LoVo (cell line): ENCODE measurements at regions not wholly inside any gene's neighbourhood (a gene's known extent, or its start where the extent isn't known, plus 50 kb on each side); places are given as distances from the start of the nearest gene placed in this dataset.
A peak's percentile ranks its signal among the peaks of the same experiment; 100 is the strongest.
"Not testable (repeated sequence)": the region's sequence is repeated elsewhere in the genome, so short reads cannot be mapped to it uniquely, and the experiment has no call there.

Experiments
- DNase-seq: peaks from one replicate; pipeline ENCODE4 v3.0.0-alpha.2; 2016; ENCODE audit warnings: low spot score

DNA sequence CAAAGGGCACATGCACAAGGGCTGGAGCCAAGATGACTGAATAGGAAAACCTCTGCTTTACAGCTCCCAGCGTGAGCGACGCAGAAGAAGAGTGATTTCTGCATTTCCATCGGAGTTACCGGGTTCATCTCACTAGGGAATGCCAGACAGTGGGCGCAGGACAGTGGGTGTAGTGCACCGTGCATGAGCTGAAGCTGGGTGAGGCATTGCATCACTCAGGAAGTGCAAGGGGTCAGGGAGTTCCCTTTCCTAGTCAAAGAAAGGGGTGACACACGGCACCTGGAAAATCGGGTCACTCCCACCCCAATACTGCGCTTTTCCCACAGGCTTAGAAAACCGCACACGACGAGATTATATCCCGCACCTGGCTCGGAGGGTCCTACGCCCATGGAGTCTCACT is 64.5 kb upstream of the HTR1E start:
- not testable (repeated sequence) for DNase-seq

DNA sequence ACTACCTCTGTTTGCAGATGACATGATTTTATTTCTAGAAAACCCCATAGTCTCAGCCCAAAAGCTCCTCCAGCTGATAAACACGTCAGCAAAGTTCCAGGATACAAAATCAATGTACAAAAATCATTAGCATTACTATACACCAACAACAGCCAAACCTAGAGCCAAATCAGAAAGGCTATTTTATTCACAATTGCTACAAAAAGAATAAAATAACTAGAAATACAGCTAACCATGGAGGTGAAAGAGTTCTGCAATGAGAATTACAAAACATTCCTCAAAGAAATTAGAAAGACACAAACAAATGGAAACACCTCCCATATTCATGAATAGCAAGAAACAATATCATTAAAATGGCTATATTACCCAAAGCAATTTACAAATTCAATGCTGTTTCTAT is 65.6 kb upstream of the HTR1E start:
- no peak for DNase-seq

DNA sequence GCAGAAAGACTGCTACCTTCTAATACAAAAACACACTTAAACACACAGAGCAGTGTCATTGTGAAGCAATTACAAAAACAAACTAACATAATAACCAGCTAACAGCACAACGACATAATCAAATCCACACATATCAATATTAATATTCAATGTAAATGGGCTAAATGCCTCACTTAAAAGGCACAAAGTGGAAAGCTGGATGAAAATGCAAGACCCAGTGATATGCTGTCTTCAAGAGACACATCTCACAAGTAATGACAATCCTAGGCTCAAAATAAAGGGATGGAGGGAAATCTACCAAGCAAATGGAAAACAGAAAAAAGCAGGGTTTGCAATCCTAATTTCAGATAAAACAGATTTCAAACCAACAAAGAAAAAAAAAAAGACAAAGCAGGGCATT is 67.8 kb upstream of the HTR1E start:
- no peak for DNase-seq

DNA sequence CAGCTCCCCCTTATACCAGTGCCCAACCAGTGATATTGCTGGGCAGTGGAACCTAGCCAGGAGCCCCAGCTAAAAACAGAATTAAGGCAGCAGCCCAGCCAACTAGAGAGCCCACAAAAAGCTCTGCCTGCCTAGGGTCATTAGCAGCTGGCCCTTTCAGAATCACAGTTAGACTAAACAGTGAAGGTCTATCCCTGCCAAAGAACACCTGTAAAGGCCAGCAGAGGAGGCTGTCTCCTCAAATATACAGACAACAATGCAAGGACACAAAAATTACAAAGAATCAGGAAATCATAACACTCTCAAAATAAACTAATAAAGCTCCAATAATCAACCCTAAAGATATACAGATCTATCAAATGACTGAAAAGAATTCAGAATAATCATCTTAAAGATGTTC is 77.8 kb upstream of the HTR1E start:
- DNase-seq: no peak

DNA sequence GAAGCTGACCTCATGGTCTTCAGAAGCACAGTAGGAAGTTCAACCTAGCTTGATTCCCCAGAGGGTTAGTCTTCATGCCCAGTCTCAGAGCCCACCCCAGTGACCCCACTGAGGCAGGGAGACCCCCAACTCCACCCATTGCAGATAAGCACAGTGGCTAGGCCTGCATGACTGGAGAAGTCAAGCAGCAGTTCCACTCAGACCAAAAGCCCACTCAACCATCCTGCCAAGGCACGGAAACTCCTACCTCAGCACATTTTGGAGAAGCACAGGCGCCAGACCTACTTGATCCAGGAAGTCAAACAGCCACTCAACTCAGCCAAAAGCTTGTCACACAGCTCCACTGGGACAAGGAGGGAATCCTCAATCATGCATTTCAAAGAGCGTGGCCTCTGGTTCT is 78.4 kb upstream of the HTR1E start:
- no peak for DNase-seq

DNA sequence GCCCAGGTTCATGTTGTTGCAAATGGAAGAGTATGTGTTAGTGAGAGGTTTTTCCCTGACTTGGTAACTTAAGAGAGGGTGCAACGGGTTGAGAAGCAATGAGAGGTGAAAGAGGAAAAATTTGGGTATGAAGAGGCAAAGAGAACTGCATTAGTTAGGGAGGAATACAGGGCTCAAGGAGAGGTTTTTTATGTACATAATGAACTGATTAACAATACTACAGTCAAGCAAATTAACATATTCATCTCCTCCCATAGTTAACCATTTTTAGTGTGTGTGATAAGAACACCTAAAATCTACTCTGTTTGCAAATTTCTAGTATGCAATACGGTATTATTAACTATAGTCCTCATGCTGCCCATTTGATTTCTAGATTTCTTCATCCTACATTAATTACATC is 79.5 kb upstream of the HTR1E start:
- DNase-seq: no peak

DNA sequence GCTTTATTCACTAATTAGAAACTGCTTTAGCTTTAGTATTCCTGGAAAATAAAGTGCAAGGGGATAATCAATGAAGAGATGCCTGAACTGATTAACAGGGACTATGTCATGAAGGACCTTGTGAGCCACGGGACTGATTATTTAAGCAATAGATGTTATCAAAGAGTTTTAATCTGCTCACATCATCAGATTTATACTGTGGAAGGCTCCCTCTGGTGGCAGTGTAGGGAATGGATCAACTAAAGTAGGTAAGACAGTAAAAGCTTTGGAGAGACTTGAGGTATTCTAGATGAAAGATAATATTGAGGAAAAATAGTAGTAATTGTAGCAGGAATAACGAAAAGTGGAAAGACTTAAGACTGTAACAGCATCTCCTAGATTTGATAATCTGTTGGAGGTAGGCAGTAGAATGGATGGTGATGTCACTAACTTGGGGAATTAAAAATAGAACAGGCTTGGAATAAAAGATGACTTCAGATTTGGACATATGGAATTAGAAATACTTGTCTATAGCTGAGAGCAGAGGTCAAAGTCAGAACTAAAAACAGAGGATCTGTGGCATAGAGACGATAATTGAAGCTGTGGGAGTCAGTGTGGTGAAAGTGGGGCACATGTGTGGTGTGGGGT is 80.3 kb upstream of the HTR1E start:
- peak; percentile 31 for DNase-seq

DNA sequence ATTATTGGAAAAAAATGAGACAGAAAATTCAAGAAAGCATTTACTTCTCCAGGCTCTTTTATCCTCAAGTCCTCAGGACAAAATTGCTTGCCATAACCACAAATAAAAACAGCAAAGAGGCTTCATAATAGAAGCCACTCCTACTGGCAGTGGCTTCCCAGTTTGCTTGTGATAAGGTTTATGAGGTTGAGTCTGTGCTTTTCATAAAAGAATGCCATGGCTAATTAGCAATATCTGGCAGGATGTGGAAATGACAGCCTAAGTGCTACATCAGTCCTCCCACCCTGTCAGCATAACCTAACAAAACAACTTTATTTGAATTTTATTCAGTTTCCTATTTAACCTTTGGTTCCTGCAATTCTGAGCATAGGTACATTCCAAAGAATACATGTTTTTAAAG is 80.9 kb upstream of the HTR1E start:
- no peak for DNase-seq

DNA sequence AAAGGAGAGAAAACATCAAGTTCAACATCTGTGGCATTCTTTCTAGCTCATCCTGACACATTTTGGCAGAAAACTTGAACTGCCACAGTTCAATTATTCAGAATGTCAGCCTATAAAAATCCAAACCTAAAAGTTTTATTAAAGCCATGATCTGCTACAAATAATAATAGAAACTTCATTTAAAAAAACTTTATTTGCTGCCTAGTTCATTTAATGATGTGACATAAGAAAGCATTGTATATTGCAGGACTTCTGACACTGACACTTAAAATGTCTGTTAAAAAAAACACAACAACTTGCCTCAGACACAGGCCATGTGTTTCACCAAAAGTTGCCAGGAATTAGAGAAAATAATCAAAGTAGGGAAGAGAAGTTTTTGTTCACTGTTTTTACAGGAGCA is 88.3 kb upstream of the HTR1E start:
- no peak for DNase-seq

DNA sequence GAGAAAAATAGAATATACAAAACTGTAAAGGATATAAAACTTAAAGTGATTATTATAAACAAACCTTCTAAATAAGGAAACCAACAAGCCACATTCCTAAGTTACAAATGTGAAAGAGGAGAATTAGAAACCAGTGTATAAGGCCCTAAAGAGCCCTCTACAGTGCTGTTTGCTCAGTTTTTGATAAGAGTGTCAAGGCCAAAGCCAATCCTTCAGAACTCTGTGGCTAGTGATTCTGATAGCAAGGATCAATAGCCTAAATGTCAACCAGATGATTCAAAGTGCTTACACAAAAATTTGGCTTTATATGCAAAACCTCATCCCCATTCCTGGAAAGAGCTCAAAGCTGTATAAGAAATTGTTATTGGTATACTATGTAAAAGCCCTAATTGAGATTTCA is 104.6 kb upstream of the HTR1E start:
- no peak for DNase-seq

DNA sequence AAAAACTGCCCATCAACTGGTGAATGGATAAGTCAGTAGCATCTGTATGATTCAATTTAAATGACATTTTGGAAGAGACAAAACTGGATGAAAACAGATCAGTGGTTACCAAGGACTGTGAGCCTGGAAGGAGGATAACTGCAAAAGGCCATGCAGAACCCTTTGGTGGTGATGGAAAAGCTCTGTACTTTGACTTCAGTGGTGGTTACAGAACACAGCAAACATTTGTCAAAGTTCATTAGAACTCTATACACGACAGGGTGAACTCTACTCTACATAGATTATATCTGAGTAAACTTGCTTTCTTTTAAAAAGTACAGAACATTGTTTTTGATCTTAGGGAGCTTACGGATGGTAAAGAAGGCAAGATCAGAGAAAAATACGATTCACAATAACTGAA is 111.9 kb upstream of the HTR1E start:
- no peak for DNase-seq

DNA sequence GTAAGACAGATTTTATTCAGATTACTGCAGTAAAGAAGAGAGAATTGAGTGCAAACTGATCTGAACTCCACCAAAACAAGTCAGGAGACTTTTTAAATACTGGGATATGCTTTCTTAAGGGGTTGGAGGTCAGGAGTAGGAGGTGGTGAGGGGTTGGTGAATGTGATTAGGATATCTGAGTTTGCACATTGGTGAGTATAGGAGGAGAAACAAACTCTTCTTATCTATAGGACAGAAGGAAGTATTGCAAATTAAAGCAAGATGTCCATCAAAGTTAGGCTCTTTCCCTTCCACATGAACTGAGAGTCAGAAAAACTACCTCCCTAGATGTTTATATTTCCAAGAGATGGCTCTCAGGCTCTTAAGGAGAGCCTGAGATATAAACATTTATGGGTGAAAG is 114.6 kb upstream of the HTR1E start:
- DNase-seq: no peak

DNA sequence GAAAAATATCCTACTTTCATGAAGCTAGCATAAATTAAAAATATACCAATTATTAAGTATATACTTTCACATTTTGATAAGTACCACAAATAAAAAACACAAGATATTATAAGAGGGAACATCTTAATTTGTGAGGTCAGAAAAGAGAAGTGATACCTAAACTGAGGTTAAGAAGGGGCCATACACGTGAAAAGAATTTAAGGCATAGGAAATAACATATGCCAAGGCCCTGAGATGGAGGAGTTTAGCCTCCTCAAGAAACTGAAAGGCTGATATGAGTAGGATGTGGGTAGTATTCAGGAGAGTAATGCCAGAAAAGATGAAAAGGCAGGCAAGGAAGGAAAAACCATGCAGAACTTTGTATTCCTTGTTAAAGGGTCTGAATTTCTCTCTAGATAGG is 116.6 kb upstream of the HTR1E start:
- DNase-seq: no peak

DNA sequence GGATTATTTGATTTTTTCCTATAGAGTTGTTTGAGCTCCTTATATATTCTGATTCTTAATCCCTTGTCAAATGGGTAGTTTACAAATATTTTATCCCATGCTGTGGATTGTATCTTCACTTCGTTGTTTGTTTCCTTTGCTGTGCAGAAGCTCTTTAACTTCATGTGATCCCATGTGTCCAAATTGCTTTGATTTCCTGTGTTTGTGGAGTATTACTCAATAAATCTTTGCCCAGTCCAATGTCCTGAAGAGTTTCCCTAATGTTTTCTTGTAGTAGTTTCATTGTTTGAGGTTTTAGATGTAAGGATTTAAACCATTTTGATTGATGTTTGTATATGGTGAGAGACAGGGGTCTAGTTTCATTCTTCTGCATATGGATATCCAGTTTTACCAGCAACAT is 143.7 kb upstream of the HTR1E start:
- DNase-seq: no peak

DNA sequence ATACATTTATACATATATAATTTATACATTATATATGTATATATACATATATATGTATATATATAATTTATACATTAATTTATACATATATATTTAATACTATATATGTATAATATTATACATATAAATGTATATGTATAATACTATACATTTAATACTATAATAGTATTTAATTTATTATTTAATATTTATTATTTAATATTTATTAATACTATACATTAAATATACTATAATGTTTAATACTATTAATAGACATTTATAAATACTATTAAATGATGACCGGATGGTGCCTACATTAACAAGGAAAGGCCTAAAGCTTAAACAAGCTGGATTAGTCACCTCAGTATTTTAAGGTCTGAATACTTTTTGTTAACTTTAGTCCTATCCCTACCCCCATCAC is 145.9 kb upstream of the HTR1E start:
- DNase-seq: no peak

DNA sequence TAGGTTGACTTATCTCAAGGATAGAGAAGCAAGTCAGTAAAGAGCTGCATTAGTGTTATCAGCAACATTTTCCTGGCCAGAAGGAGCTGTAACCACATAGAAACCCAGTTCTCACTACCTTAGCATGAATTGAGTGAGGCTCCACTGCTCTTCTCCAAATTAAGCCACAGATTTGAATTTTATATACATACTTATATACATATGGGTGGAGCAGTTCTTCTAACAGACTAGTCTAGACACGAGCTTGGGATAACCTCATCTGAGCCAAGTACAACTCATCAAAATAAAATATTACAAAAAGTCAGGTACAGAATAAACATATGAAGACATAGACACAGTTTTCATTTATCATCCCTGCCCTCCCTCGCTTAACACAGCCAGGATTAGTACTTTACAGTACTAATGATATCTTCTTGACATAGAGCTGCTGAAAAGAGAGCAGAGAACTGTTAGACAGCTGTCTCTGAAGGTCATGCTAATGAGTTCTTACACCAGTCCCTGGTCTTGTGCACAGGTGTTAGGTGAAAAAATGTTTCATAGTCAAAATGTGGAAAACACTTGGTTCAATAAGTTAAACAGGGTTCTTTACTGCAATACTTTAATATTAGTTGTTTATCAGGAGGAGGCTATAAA is 147.4 kb upstream of the HTR1E start:
- DNase-seq: no peak

DNA sequence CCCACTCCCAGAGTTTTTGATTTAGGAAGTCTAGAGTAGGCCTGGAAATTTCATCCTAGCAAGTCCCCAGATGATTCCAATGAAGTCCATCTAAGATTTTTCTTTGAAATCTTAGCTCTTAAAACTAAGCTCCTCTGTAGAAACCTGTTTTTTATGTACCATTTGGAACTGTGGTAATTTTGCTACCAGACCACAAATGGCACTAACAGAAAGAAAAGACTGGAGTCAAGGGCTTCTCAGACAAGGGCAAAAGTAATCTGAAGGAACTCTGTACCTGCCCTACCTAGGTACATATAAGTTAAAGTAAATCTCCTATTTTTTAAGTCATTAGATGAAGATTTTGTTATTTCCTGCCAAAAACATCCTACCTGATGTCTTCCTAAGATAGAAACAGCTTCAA is 155.0 kb upstream of the HTR1E start:
- no peak for DNase-seq

DNA sequence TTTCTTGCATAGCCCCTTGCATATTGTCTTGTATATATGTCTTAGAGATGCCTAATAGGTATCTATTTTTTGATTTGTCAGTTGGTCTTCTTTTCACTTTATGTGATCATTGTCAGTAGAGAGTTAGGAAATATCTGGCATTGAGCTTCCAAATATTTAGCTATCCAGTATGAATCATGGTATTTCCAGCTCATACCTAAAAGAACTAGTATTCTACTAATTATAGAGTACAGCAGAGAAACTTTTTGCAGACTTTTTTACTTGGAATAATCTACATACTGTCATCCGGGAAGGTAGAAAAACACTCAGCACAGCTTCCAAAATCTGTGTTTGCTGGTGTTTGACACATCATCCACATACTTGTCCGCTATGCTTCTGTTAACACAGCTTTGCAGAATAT is 156.4 kb upstream of the HTR1E start:
- DNase-seq: no peak

DNA sequence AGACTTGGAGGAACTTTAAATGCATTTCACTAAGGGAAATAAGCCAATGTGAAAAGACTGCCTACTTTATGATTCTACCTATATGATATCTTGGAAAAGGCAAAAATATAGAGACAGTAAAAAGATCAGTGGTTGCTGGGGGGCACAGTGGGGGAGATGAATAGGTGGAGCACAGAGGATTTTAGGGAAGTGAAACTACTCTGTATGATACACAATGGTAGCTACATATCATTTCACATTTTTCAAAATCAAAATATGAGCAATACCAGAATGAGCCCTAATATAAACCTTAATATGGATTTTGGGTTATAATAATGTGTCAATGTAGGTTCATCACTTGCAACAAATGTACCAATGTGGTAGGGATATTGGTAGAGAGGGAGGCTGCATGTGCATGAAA is 161.4 kb upstream of the HTR1E start:
- no peak for DNase-seq

DNA sequence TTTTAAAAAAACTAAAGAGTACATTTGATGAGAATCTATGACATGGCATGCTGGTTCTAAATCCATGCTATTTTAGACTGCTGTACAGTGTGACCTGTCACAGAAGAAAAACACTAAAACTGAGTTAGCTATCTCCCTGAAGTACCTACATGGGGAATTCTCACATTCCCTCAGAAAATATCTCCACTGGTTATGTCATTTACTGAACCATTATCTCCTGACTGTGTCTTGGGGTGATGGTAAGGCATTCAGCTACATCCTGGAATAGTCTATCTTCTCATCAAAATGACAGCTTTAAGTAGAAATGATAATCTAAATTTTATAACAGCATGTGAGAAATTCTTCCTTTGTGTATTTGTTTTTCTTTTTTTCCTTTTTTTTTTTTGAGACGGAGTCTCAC is 172.1 kb upstream of the HTR1E start:
- DNase-seq: no peak

DNA sequence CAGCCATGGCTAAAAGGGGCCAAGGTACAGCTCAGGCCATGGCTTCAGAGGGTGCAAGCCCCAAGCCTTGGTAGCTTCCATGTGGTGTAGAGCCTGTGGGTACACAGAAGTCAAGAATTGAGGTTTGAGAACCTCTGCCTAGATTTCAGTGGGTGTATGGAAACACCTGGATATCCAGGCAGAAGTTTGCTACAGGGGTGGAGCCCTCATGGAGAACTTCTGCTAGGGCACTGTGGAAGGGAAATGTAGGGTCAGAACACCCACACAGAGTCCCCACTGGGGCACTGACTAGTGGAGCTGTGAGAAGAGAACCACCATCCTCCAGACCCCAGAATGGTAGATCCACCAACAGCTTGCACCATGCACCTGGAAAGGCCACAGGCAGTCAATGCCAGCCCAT is 177.4 kb upstream of the HTR1E start:
- not testable (repeated sequence) for DNase-seq

DNA sequence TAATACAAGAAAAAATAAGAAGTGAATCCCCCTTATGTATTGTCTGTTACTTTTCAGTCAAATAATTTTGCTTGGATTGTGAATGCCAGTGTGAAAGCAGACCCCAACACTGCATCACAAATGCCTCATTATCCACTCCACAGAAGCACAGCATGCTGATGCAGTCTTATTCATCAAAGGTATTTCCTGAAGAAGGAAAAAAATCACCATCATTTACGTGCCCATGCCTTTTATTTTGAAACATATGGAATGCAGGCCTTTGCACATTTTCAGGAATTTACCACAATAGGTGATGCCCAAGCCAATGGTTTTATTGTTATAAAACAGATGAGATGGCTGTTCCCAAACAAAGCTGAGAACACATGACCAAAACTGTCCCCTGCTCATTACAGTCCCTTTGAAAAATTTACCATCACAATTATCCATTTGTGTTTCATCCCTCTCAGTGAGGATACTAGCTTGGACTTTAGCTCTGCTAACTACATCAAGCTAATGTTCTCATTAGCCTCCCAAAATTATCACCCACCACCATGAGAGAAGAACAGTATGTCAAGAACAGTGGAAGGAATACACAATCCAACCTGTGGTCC is 180.6 kb upstream of the HTR1E start:
- DNase-seq: no peak

DNA sequence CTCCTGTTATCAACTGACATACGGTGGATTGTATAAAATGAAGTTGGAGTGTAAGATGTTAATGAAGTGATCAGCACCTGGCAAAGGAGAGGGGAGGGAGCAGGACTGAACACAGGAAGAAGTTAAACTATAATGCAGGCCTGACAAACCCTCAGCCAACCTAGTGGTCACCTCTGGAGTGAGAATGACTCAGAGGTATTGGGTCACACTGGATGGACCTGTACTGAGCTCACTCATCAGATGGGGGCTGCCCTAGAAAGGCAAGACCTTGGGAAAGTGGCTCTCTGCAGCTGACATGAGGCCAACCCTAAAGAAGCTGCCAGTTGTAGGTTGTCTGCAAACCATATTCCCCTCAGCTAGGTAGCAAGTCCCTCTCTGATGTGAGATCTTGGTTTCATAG is 193.3 kb upstream of the HTR1E start:
- no peak for DNase-seq

DNA sequence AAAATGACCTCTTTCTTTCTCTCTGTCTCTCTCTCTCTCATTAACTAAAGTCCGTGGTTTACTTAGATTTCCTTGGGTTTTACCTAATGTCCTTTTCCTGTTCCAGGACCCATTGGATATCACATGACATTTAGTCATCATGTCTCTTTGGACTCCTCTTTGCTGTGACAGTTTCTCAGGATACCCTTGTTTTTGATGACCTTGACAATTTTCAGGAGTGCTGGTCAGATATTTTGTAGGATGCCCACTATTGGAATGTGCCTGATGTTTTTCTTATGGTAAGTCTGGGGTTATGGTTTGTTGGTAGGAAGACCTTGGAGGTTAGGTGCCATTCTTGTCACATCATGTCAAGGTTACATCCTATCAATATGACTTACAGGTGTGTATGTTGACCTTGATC is 199.2 kb upstream of the HTR1E start:
- DNase-seq: no peak
